Astrocyte of the cerebellum (primary cell): ENCODE measurements at regions not wholly inside any gene's neighbourhood (a gene's known extent, or its start where the extent isn't known, plus 50 kb on each side); places are given as distances from the start of the nearest gene placed in this dataset.

Source experiments
- DNase-seq: peaks from one replicate; pipeline ENCODE4 v3.0.0-alpha.2; 2011; ENCODE audit warnings: low read depth
- H3K4me3 ChIP-seq: 2 replicates; pipeline ENCODE4 v1.5.1; 2011; ENCODE audit warnings: mild to moderate bottlenecking, low read depth, low read length, moderate library complexity
- CTCF ChIP-seq: IDR thresholded peaks from 2 replicates; pipeline ENCODE4 v1.5.1; 2012; ENCODE audit warnings: low read length, low read depth, moderate library complexity, mild to moderate bottlenecking; ENCODE audit errors: missing control alignments
- in situ Hi-C: cut with HindIII; loops from 2 replicates; pipeline ENCODE4 v1.10.0; 2017; ENCODE audit warnings: low sequenced_read_pairs

GRCh38 chr2:164220265-164220664, 401.0 kb downstream of the GRB14 start:
- in situ Hi-C loops: no loop called here
- no peak for TF ChIP-seq CTCF
- no peak overlapping the region for H3K4me3 ChIP-seq
- DNase-seq: no peak

DNA sequence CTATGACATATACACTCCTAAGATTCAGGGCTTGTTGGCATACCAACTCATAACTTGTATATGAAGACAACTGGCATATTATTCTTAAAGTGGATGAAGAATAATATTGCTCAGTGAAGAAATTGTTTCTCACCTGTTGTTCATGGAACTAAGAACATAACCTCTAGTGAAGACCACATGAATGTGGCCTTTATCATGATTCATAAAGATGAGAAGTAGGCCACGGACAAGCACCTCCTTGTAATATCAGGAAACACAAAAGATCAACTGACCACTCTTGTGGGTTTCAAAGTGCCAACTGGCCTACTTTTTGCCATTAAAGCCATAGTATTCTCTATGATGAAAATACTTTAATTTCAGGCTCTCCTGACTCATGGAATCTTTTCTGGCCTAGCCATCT, 407.4 kb downstream of the GRB14 start:
- DNase-seq: no peak
- no peak overlapping the region for H3K4me3 ChIP-seq
- TF ChIP-seq CTCF: no peak
- in situ Hi-C loops: no loop called here

DNA sequence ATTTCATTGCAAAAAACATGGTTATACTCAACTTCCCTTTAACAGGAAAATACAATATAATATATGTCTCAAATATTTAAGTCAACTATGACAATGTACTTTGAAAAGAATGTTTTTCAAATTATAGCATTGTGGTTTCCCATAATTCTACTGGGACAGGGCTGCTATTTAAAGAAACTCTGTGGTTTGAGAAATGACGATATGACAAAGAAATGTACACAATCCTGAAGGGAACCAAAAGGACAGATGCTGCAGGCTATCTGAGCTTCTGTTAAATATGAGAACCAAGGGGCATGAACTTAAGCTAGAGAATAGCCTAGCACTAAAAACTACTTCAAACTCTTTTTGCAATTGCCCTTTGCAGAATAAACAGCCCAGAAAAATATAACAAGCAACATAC, 415.9 kb downstream of the GRB14 start:
- DNase-seq: peak; percentile 34
- no peak overlapping the region for H3K4me3 ChIP-seq
- TF ChIP-seq CTCF: no peak
- in situ Hi-C loops: no loop called here

DNA sequence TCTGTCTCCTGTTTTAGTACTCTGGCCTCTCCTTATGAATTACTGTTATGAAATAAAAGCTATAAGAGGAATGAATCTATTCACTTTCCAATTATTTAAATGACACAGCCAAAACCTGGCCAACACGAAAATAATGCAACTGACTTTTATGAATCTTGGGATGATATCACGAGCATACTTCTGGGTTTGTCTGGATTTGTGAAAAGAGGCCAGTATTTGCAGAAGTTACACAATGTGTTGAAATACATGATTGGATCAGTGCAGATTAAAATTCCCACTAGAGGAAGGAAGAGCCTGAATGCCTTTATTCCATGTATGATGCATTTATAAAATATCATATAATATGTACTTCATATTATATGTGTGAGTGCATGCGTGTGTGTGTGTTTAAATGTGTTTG, 418.2 kb downstream of the GRB14 start:
- TF ChIP-seq CTCF: no peak
- no peak for DNase-seq
- H3K4me3 ChIP-seq: no peak overlapping the region
- in situ Hi-C loops: no loop called here

DNA sequence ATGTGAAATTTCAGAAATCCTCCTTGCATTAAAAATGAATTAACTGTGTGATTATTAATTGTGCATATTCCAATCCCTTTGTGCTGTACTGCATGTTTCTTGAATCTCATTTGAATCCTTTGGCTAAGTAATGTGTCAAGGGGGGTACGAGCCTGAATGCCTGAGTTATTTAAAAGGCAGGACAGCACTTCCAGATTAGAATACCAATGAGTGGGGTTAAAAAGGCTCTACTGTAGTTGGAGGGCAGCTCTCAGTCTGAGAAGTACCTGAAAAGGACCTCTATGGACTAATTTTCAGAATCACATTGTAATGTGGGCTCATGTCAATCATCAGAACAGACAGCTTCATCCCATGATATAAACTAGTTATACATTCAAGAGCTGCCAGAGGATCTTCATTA, 423.0 kb downstream of the GRB14 start:
- in situ Hi-C loops: no loop called here
- no peak for DNase-seq
- H3K4me3 ChIP-seq: no peak overlapping the region
- TF ChIP-seq CTCF: no peak

DNA sequence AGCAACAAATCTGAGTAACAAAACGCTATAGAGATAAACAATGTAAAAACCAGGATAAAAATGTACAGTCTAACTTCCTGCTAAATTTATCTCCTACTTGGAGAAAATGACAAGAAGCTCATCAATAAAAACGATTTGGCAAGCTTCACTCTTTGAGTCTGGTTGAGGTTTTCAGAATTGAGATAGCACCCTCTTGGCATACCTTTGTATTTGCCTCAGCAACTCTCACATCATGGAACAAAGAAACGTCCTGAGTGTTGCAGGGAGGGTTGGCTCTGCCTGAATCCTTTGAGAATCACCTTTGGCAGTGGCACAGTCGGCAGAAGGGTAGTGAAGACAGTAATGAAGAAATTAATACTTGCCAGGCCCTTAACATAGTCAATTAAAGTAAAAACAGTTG, 430.6 kb downstream of the GRB14 start:
- in situ Hi-C loops: no loop called here
- no peak overlapping the region for H3K4me3 ChIP-seq
- DNase-seq: no peak
- TF ChIP-seq CTCF: no peak

- H3K4me3 ChIP-seq: no peak overlapping the region
- no peak for DNase-seq
- TF ChIP-seq CTCF: no peak
- in situ Hi-C loops: no loop called here
Measured at GRCh38 chr2:164189851-164190250, 431.4 kb downstream of the GRB14 start.
